ENCODE measurements at regions not wholly inside any gene's neighbourhood (a gene's known extent, or its start where the extent isn't known, plus 50 kb on each side); places are given as distances from the start of the nearest gene placed in this dataset.

GRCh38 chr21:27425574-27425973 lies 458.7 kb upstream of the ADAMTS5 start:
- no peak for DNase-seq (ENCODE audit: low read depth)

GRCh38 chr21:27425172-27425571 lies 458.3 kb upstream of the ADAMTS5 start:
- no peak for DNase-seq (ENCODE audit: low read depth)

GRCh38 chr21:27424601-27425000 lies 457.7 kb upstream of the ADAMTS5 start:
- DNase-seq (ENCODE audit: low read depth) = no peak

- DNase-seq (ENCODE audit: low read depth) = no peak
These were observed 457.2 kb upstream of the ADAMTS5 start for GRCh38 chr21:27423906-27424595.

GRCh38 chr21:27423038-27423437 lies 456.1 kb upstream of the ADAMTS5 start:
- DNase-seq (ENCODE audit: low read depth) = no peak

GRCh38 chr21:27422435-27422834 lies 455.5 kb upstream of the ADAMTS5 start:
- no peak for DNase-seq (ENCODE audit: low read depth)

- DNase-seq (ENCODE audit: low read depth) = no peak
These were observed 454.8 kb upstream of the ADAMTS5 start for GRCh38 chr21:27421654-27422053.

GRCh38 chr21:27419153-27419552 lies 452.3 kb upstream of the ADAMTS5 start:
- no peak for DNase-seq (ENCODE audit: low read depth)

- DNase-seq (ENCODE audit: low read depth) = no peak
These were observed 451.5 kb upstream of the ADAMTS5 start for GRCh38 chr21:27418346-27418745.

GRCh38 chr21:27412530-27412929 lies 445.6 kb upstream of the ADAMTS5 start:
- no peak for DNase-seq (ENCODE audit: low read depth)

GRCh38 chr21:27408826-27409225 lies 441.9 kb upstream of the ADAMTS5 start:
- no peak for DNase-seq (ENCODE audit: low read depth)

GRCh38 chr21:27407271-27407670 lies 440.4 kb upstream of the ADAMTS5 start:
- DNase-seq (ENCODE audit: low read depth) = no peak

- no peak for DNase-seq (ENCODE audit: low read depth)
These were observed 439.6 kb upstream of the ADAMTS5 start for GRCh38 chr21:27406300-27407009.

GRCh38 chr21:27403011-27403410 lies 436.1 kb upstream of the ADAMTS5 start:
- no peak for DNase-seq (ENCODE audit: low read depth)

- no peak for DNase-seq (ENCODE audit: low read depth)
These were observed 433.2 kb upstream of the ADAMTS5 start for GRCh38 chr21:27400045-27400444.

- no peak for DNase-seq (ENCODE audit: low read depth)
These were observed 430.7 kb upstream of the ADAMTS5 start for GRCh38 chr21:27397578-27397977.

GRCh38 chr21:27393726-27394125 lies 426.8 kb upstream of the ADAMTS5 start:
- DNase-seq (ENCODE audit: low read depth) = no peak

- no peak for DNase-seq (ENCODE audit: low read depth)
These were observed 425.1 kb upstream of the ADAMTS5 start for GRCh38 chr21:27391990-27392389.

GRCh38 chr21:27390384-27390783 lies 423.5 kb upstream of the ADAMTS5 start:
- DNase-seq (ENCODE audit: low read depth) = no peak

GRCh38 chr21:27388825-27389224 lies 421.9 kb upstream of the ADAMTS5 start:
- DNase-seq (ENCODE audit: low read depth) = no peak

GRCh38 chr21:27382404-27382803 lies 415.5 kb upstream of the ADAMTS5 start:
- no peak for DNase-seq (ENCODE audit: low read depth)

- DNase-seq (ENCODE audit: low read depth) = no peak
These were observed 413.4 kb upstream of the ADAMTS5 start for GRCh38 chr21:27380303-27380702.

- no peak for DNase-seq (ENCODE audit: low read depth)
These were observed 412.5 kb upstream of the ADAMTS5 start for GRCh38 chr21:27379354-27379753.

- no peak for DNase-seq (ENCODE audit: low read depth)
These were observed 405.5 kb upstream of the ADAMTS5 start for GRCh38 chr21:27372381-27372780.

All from activated T-helper 9 cell treated with anti-CD3 and anti-CD28 coated beads, Interleukin-2, amount 50 U/mL, for 16 hours (primary cell).